ENCODE measurements at regions not wholly inside any gene's neighbourhood (a gene's known extent, or its start where the extent isn't known, plus 50 kb on each side); places are given as distances from the start of the nearest gene placed in this dataset.
"Not testable (repeated sequence)": the region's sequence is repeated elsewhere in the genome, so short reads cannot be mapped to it uniquely, and the experiment has no call there.

DNA sequence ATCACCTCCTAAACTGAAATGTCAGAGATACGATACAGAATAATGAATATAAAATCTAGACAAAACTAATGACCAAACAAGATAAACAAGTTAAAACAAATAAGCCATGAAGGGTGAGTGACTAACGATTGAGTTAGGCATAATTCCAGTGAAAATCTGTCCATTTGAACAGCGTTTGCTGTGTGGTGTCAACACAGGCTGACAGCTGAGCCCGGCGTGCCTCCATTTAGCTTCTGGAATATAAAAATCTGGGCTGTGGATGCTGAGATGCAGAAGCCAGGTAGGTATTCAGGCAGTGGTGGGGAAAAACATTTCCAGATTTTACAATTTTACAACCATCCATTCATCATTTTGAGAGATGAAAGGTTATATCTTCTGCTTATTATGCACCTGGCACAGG is 2041.4 kb upstream of the CELF4 start:
- DNase-seq = no peak

DNA sequence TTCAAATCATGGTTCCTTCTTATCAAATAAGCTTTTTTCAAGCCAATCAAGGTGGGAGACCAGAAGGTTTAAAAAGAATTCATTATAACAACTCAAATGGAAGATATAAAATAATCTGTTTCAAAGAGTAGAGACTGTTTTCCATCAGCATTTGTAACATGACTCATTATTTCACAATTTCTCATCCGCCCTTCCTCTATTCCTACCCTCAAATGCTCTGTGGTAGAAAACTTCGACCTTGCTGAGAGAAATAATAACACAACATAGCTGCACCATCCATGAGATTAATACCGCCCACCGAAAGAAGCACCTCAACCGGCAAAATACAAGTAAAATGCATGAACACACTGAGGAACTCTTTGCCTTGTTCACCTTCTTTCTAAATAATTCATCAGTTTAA is 2039.2 kb upstream of the CELF4 start:
- DNase-seq = no peak

DNA sequence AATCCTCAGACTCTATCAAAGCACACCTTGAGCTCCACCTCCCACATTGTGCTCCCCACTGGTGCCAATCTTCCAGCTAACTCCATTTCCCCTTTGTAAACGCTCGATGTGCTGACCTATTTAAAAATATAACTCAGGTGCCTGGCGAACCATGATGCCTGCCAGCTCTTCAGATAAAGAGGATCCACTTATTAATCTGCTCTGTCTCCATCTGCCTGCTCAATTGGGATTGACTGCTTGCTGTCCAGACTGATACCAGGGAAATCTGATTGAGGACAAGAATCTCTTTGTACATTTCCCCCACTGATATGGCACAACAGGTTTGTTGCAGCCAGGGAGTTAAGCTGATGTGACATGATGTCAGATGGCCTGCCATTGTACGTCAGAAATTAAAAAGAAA is 2036.5 kb upstream of the CELF4 start:
- DNase-seq = no peak

DNA sequence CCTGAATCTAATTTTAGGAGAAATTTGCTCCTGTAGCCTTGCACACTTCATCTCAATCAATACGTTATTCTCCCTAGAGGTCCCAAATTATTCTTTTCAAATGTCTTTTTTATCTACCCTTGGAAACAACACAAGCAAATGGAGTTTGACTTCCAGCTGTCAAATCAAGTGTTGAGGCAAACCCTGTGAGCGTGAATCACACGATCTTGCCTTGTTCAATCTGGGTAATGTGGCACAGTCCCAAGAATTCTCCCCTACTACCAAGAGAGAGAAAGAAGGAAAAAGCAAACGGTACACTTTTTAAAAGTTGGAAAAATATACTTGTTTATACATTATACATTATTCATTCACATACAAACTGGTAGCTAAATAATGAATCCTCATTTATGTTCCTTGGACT is 2035.3 kb upstream of the CELF4 start:
- no peak for DNase-seq

DNA sequence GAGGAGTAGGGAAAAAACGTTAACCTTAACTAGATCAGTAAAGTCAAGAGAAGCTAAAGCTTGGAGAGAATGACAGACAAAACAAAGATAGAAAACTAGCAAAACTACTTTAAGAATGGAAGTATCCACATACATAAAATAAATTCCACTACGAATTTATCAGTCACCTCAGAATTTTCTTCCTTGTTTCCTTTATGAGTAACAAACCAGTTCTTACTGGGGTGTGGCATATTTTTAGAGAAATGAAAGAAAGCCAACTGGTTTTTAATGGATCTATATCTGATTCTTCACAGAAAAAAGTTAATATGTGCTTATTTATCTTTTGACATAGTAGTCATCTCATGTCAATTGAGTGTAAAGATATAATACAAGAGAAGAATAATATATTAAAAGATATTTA is 2033.7 kb upstream of the CELF4 start:
- no peak for DNase-seq

DNA sequence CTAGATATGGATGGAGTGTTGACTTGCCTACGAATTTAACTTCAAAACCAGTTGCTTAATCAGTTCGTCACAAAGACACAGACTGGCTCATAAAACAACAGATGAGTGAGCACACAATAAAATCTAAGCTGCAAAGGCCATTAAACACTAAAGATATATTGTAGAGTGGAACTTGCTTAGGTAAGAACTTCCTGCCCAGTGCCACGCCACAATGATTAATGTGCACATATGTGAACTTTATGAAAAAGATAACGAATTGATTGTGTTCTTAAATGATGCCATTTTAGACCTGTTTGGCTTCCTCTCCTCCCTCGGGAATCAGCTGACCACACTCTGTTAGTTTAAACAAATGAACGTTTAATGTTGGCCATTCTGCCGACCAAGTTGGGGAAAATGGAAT is 2031.3 kb upstream of the CELF4 start:
- no peak for DNase-seq

DNA sequence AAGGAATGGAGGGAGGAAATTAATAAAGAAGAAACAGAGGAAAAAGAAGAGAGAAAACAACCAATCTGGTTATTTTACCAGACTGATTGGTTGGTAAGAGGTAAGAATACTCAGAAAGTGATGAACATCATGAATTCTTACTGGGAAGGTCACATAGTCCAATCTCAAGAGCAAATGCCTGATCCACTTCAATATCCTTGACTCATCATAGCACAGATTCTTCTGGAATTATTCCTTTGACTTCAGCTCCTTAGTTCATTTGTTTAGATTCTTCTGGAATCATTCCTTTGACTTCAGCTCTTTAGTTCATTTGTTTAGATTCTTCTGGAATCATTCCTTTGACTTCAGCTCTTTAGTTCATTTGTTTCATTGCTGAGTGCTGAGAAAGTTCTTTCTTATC is 2030.6 kb upstream of the CELF4 start:
- DNase-seq = no peak

DNA sequence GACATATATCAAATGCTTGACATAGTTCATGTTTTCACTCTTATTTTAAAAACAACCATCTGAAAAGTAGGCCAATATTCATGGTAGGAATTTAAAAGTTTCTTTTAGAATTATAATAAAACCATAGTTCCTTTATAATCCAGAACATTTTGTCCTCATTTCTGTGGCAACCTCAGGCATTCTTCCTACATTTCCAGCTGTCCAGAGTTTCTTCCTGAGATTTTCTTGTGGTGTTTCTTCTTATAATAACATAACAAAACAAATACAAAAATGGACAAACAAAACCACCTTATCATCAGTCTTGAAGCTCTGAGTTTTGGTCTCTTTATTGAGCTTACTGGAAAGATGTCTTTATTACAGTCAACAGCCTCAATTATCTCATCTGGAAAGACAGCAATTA is 2028.6 kb upstream of the CELF4 start:
- no peak for DNase-seq

DNA sequence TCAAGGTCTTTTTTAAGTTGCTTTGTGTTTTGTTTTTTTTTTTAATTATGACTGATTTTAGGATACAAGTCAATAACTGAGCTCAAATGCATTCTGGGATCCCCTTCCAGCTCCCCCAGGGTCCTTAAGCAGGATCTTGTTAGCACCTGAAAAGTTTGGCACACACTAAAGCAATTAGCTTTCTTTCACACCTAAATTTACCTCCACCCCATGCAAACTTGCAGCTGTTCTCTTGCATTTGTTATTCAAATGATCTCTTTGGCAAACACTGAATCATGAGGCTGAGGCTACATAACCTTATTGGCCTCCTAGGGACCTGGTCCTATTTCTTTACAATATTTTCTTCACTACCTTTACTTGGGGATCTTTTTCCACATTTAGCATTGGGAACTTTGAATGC is 2026.1 kb upstream of the CELF4 start:
- peak; percentile 3 for DNase-seq

DNA sequence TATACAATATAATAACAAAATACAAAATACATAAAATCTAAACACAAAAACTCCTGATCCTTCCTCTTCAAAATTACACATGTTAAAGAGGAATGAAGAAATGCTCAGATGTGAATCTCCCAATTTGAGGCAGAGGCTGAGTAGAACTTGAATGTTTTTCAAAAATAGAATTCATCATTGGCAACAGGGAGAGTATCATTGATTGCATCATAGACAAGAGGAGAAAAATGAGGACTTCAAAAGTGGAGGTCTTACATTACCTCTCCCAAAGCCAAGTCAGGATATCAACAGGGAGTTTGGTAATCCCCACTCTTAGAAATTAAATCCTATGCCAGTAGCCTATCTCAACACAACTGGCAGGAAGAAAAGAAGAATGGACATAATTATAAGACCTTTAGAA is 2023.9 kb upstream of the CELF4 start:
- no peak for DNase-seq

DNA sequence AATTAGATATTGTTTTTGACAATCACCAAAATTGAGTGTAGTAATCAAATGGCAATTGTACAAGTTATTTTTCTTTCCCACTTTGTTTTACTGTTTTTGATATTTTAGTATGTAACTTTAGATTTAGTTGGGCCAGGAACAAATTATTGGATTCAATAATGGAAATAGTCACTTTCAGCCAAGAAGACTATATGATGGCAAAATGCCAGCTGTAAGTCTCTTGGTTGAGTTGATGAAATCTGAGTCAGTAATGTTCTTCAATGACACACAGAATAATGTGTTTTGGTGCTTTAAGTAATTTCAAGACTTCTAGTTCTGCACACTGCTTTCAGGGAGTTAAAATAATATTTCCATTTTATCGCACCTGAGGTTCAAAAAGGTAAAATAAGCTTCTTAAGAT is 2022.0 kb upstream of the CELF4 start:
- no peak for DNase-seq

DNA sequence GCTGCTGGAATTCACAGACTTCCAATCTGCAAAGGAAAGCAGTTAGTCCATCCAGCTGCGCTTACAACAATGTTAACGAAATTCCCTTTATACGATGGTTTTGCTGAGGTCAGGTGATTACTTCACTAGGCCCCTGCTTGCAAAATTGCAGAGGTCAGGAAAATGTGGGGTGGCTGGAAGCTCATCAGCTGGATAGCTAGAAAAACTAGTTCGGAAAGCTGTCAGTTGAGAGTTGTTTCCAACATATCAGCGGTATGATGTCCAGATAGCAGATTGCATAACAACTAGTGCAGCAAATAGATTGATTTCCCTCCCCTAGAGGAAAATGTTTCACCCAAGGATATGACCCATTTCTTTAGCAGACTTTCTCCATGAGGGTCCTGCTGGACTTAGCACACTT is 2021.1 kb upstream of the CELF4 start:
- no peak for DNase-seq

DNA sequence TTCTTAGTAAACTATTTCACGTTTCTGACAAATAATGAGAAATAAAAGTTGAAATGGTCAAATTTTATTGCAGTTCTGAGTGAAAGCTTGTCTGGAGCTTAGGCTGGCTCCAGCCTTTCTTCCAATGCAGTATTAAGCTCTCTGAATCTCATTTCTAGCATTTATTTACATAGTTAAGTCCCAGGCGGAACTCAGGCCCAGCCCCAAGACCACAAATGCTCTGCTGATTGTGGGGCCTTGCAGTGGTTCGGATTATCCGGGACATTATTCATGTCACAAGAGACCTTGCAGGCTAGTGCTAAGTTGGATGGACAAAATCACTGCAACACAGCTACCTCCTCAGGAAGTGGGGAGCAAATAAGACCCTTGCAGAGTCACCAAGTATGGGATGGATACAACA is 2009.3 kb upstream of the CELF4 start:
- no peak for DNase-seq

DNA sequence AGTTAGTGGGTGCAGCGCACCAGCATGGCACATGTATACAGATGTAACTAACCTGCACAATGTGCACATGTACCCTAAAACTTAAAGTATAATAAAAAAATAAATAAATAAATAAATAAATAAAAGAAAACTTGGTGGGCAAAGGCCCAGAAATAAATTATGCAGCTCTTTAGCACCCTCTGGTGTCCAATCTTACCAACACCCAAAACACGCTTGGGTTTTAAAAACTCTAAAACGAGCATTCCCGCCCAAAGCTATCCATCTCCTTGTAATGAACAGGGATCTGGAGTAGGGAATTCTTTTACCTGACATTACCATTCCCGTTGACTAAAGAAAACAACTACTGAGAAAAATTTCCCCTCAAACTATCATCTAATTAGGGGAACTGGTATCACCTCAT is 2005.9 kb upstream of the CELF4 start:
- DNase-seq = no peak

DNA sequence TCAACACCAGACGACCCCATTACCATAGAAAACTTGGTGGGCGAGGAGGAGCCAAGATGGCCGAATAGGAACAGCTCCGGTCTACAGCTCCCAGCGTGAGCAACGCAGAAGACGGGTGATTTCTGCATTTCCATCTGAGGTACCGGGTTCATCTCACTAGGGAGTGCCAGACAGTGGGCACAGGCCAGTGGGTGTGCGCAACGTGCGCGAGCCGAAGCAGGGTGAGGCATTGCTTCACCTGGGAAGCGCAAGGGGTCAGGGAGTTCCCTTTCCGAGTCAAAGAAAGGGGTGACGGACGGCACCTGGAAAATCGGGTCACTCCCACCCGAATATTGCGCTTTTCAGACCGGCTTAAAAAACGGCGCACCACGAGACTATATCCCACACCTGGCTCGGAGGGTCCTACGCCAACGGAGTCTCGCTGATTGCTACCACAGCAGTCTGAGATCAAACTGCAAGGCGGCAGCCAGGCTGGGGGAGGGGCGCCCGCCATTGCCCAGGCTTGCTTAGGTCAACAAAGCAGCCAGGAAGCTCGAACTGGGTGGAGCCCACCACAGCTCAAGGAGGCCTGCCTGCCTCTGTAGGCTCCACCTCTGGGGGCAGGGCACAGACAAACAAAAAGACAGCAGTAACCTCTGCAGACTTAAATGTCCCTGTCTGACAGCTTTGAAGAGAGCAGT is 2000.1 kb upstream of the CELF4 start:
- not testable (repeated sequence) for DNase-seq

DNA sequence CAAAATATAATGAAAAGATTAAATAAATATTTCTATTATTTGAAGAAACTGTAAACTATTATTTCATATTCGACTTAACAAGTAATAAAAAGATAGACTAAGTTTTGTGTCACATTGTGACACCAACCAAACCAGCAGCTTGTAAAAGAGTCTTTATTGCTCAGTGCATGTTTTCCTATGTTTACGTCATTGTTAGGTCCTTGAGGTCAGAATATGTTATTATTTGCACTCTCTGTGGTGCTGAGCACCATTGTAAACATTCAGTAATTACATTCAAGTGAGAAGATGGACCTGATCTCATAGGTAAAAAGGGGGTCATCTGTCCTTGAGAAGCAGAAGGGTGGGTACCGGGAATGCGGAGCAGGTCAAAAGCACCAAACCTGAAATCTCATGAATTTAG is 1999.1 kb upstream of the CELF4 start:
- DNase-seq = no peak

DNA sequence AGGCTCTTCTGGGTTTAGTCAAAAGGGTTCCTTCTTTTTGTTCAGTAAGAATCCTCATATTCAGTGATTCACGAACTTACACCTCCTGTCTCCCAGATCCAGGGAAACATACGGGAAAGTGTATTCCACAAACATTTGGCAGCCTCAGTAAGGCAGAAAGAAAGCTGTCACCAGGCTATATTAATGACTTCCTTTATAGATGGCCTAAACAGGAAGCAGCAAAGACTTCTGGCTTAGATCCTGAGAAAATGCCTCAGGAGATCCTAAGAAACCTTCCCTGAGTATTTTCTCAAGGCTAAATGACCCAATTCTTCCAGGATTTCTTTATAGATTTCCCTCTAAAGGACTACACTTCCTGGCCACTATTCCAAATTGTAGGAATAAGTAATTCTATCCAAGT is 1995.5 kb upstream of the CELF4 start:
- no peak for DNase-seq

DNA sequence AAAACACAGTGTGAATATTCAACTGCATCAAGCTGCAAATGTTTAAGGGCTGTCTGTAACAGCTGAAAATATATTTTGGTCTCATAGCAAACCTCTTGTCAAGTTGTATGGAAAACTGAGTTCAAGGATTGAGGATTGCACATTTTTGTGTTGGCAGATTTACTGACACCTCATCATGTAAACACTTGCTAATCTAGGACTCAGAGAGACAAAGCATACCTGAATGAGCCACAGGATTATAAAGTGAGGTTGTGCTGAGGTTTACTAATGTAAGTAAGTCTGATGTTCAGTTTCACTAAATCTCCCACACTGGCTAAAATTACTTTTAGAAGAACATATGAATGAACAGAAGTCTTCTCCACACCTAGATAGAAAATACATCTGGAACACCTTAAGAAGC is 1993.1 kb upstream of the CELF4 start:
- no peak for DNase-seq

DNA sequence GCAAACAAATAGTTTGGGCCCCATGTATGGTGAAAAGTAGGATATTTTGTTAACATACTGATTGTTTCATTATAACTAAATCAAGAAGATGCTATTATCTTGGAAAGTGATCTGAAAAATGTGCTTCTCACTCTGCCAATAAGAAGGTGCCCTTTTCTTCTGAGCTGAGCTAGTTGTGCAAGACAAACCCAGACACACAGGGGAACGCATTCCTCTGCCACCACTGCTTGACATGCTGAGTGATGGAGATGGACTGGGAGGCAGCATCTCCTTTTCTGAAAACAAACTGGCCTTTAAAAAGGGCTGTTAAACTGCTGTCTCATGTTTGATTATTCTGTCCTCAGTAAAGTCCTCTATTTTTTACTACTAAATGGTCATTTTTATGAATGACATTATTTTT is 1989.9 kb upstream of the CELF4 start:
- no peak for DNase-seq

DNA sequence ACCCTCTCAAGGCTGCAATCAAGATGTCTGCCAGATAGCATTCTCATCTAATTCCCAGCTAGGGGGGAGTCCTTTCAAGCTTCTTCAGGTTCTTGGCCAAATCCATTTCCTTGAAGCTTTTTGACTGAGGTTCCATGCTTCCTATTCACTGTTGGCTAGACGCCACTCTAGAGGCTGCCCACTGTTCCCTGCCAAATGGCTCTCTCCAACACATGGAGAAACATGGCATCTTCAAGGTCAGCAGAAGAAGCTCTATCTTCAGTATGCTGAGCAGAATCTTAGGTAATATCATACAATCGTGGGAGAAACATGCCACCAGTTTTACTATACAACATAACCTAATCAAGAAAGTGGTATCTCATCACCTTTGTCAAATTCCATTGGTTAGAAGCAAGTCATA is 1985.1 kb upstream of the CELF4 start:
- DNase-seq = no peak

DNA sequence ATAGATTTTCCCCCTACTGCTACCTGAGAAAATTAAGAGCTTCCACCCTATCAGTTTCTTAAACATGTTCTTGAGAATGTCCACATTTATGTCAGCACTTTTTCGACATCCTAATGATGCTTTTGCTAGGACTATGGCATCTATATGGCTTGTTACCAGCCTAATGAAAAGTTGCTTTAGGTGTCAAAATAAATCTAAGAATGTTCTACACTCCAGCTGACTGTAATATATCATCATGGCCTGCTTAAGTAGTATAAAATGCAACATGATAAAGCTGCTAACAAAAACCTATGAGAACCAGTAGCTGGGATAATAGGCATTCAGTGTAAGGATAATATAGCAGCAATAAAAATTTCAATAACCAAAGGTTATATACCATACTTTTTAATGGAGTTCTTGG is 1983.5 kb upstream of the CELF4 start:
- DNase-seq = no peak

DNA sequence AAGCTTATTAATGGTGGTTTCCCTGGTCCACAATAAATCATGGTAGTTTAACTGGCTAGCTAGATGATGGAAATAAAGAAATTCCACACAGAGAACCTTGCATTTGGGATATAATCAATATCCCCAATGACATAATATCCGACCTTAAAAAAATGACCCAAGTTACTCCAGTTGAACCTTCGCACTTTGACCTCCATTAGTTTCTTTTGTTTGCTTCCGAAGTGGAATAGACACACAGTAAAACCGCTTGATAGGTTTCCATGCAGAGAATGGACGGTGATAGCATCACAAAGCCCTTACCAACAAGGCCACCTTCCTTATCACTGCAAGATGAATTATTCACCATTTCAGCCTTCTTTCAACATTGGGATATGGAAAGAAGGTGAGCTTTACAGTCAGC is 1966.1 kb upstream of the CELF4 start:
- no peak for DNase-seq

DNA sequence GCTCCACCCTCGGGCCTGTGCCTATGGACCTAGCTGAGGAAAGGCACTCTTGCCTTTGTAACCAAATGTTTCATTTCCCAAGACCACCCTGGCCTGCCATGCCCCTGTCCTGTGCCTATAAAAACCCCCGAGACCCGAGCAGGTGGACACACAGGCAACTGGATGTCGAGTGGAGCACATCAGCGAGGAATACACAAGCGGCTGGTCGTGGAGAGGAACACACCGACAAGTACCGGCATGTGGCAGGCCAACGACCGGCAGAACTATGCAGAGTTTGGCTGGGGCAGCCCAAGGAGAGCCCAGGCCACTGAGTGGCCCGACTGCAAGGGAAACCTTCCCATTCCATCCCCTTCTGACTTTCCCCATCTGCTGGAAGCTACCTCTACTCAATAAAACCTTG is 1963.8 kb upstream of the CELF4 start:
- no peak for DNase-seq

DNA sequence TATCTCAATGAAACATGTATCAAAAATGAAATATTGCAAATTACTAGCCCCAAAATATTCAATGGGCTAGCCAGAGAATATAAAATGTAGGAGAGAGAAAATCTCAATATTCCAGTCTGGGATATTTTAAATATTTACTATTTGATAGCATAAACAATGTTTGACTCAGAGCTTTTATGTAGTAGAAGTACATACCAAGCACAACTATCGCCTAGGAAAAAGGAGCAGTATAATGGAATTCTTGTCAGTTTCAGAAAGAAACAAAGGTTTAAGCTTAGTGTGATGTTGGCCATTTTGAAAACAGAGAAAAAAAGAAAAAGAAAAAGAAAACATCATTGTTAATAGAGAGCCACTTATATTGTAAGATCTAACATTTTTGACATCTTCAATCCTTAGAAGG is 1961.9 kb upstream of the CELF4 start:
- DNase-seq = no peak

DNA sequence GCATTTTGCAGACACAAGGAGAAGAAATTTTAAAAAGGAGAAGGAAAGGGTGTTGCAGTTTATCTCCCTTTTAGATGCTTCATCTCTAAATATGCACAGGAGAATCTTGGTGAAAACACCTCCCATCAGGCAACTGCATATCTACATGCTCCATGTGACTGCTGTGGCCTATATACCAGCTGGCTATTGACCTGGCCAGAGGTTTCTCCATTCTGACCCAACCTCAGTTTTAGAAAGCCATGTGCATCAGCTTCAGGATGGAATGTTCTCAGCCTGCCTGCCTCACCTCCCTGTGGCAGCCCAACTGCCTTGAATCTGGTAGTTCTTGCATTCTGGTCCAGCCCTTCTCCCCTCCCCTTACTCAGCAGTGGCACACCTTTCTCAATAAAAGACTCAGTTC is 1958.8 kb upstream of the CELF4 start:
- no peak for DNase-seq

DNA sequence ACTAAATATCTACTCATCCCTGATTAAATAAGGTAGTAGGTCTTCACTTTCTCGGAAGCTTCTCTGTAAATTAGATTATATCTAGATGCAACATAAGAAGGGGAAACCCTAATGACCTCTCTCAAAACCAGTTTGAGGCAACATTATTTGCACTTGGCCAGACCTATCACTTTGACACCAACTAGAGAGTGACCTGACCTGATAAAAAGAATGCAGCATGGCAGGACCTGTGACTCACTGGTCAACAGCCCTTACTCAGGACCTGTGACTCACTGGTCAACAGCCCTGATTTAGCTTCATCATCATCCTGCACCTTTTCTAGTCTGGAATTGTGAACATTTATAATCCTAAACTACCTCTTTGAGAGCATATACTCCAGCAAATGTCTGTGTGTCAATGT is 1957.7 kb upstream of the CELF4 start:
- DNase-seq = no peak

All from NCI-H1048 (cell line).